H1 (cell line): ENCODE measurements at regions not wholly inside any gene's neighbourhood (a gene's known extent, or its start where the extent isn't known, plus 50 kb on each side); places are given as distances from the start of the nearest gene placed in this dataset.

Source experiments
- CHD2 ChIP-seq: IDR thresholded peaks from 2 replicates; pipeline ENCODE4 v1.6.1; 2012; ENCODE audit warnings: low read length, improper control_type of control experiment
- POLR2A ChIP-seq, 2 experiments: IDR thresholded peaks; 1 replicate in 1 of 2; 2 replicates in 1 of 2; pipeline ENCODE4 v1.6.1; 2011; ENCODE audit warnings: low read depth in 2 of 2, low read length in 2 of 2, mild to moderate bottlenecking in 2 of 2; ENCODE audit errors: control extremely low read depth in 1 of 2
- RXRA ChIP-seq: IDR thresholded peaks from 2 replicates; pipeline ENCODE4 v1.6.1; 2011; ENCODE audit warnings: low read depth, mild to moderate bottlenecking, low read length, moderate library complexity; ENCODE audit not compliant: insufficient read depth
- SIX5 ChIP-seq: IDR thresholded peaks from 2 replicates; pipeline ENCODE4 v1.6.1; 2011; ENCODE audit warnings: mild to moderate bottlenecking, low read depth, low read length
- TAF7 ChIP-seq: optimal IDR thresholded peaks from 2 replicates; pipeline ENCODE3; 2011; ENCODE audit warnings: low read depth, mild to moderate bottlenecking, inconsistent platforms, low read length, moderate library complexity, borderline replicate concordance
- TCF12 ChIP-seq: IDR thresholded peaks from 2 replicates; pipeline ENCODE4 v1.6.1; 2011; ENCODE audit warnings: low read depth, mild to moderate bottlenecking, low read length
- TEAD4 ChIP-seq: IDR thresholded peaks from 2 replicates; pipeline ENCODE4 v1.6.1; 2012; ENCODE audit warnings: low read depth, low read length, inconsistent platforms, mixed read lengths
- TF ChIP-seq, protein P1 (sequence below): fragments of 300-600 bp; sonication (generic); IDR thresholded peaks from 2 replicates; pipeline ENCODE4 v1.7.1; 2012; ENCODE audit warnings: low read length, moderate library complexity, mild to moderate bottlenecking, inconsistent platforms; ENCODE audit not compliant: insufficient replicate concordance
- TF ChIP-seq, protein P2 (sequence below): IDR thresholded peaks from 2 replicates; pipeline ENCODE4 v1.6.1; 2011; ENCODE audit warnings: low read length, improper control_type of control experiment
- TF ChIP-seq, protein P3 (sequence below): IDR thresholded peaks from 2 replicates; pipeline ENCODE4 v1.6.1; 2012; ENCODE audit warnings: low read length, inconsistent platforms

DNA sequence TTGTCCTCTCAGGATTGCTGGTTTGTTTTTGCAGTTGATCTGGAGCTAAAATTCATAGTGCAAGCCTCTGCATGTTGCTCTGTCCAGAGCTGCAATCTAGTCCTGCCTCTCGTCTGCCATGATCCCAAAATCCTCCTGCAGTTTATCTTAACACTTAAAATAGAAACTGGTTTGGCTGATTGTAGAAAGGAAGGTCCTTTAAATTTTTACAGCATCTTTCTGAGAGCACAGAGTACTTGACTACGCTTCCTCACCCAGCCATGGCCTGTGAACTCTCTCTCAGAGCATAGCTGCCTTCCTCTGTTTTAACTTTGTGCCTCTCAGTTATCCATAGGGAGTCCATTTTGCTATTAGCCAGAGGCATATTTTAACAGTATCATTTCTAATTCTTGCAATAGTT lies 877.1 kb downstream of the C12orf50 start (continued):
- TF ChIP-seq, protein P1, sequence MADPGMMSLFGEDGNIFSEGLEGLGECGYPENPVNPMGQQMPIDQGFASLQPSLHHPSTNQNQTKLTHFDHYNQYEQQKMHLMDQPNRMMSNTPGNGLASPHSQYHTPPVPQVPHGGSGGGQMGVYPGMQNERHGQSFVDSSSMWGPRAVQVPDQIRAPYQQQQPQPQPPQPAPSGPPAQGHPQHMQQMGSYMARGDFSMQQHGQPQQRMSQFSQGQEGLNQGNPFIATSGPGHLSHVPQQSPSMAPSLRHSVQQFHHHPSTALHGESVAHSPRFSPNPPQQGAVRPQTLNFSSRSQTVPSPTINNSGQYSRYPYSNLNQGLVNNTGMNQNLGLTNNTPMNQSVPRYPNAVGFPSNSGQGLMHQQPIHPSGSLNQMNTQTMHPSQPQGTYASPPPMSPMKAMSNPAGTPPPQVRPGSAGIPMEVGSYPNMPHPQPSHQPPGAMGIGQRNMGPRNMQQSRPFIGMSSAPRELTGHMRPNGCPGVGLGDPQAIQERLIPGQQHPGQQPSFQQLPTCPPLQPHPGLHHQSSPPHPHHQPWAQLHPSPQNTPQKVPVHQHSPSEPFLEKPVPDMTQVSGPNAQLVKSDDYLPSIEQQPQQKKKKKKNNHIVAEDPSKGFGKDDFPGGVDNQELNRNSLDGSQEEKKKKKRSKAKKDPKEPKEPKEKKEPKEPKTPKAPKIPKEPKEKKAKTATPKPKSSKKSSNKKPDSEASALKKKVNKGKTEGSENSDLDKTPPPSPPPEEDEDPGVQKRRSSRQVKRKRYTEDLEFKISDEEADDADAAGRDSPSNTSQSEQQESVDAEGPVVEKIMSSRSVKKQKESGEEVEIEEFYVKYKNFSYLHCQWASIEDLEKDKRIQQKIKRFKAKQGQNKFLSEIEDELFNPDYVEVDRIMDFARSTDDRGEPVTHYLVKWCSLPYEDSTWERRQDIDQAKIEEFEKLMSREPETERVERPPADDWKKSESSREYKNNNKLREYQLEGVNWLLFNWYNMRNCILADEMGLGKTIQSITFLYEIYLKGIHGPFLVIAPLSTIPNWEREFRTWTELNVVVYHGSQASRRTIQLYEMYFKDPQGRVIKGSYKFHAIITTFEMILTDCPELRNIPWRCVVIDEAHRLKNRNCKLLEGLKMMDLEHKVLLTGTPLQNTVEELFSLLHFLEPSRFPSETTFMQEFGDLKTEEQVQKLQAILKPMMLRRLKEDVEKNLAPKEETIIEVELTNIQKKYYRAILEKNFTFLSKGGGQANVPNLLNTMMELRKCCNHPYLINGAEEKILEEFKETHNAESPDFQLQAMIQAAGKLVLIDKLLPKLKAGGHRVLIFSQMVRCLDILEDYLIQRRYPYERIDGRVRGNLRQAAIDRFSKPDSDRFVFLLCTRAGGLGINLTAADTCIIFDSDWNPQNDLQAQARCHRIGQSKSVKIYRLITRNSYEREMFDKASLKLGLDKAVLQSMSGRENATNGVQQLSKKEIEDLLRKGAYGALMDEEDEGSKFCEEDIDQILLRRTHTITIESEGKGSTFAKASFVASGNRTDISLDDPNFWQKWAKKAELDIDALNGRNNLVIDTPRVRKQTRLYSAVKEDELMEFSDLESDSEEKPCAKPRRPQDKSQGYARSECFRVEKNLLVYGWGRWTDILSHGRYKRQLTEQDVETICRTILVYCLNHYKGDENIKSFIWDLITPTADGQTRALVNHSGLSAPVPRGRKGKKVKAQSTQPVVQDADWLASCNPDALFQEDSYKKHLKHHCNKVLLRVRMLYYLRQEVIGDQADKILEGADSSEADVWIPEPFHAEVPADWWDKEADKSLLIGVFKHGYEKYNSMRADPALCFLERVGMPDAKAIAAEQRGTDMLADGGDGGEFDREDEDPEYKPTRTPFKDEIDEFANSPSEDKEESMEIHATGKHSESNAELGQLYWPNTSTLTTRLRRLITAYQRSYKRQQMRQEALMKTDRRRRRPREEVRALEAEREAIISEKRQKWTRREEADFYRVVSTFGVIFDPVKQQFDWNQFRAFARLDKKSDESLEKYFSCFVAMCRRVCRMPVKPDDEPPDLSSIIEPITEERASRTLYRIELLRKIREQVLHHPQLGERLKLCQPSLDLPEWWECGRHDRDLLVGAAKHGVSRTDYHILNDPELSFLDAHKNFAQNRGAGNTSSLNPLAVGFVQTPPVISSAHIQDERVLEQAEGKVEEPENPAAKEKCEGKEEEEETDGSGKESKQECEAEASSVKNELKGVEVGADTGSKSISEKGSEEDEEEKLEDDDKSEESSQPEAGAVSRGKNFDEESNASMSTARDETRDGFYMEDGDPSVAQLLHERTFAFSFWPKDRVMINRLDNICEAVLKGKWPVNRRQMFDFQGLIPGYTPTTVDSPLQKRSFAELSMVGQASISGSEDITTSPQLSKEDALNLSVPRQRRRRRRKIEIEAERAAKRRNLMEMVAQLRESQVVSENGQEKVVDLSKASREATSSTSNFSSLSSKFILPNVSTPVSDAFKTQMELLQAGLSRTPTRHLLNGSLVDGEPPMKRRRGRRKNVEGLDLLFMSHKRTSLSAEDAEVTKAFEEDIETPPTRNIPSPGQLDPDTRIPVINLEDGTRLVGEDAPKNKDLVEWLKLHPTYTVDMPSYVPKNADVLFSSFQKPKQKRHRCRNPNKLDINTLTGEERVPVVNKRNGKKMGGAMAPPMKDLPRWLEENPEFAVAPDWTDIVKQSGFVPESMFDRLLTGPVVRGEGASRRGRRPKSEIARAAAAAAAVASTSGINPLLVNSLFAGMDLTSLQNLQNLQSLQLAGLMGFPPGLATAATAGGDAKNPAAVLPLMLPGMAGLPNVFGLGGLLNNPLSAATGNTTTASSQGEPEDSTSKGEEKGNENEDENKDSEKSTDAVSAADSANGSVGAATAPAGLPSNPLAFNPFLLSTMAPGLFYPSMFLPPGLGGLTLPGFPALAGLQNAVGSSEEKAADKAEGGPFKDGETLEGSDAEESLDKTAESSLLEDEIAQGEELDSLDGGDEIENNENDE, result no peak
- TF ChIP-seq TEAD4 (no peak), SIX5 (no peak), TAF7 (no peak), RXRA (no peak), POLR2A (IDR thresholded peaks at IDR 0.05; ENCODE audit: control extremely low read depth in 1 of 2, low read depth in 2 of 2, low read length in 2 of 2) (no peak), CHD2 (no peak), TCF12 (no peak)
- TF ChIP-seq, protein P2, sequence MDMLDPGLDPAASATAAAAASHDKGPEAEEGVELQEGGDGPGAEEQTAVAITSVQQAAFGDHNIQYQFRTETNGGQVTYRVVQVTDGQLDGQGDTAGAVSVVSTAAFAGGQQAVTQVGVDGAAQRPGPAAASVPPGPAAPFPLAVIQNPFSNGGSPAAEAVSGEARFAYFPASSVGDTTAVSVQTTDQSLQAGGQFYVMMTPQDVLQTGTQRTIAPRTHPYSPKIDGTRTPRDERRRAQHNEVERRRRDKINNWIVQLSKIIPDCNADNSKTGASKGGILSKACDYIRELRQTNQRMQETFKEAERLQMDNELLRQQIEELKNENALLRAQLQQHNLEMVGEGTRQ, result no peak
- TF ChIP-seq, protein P3, sequence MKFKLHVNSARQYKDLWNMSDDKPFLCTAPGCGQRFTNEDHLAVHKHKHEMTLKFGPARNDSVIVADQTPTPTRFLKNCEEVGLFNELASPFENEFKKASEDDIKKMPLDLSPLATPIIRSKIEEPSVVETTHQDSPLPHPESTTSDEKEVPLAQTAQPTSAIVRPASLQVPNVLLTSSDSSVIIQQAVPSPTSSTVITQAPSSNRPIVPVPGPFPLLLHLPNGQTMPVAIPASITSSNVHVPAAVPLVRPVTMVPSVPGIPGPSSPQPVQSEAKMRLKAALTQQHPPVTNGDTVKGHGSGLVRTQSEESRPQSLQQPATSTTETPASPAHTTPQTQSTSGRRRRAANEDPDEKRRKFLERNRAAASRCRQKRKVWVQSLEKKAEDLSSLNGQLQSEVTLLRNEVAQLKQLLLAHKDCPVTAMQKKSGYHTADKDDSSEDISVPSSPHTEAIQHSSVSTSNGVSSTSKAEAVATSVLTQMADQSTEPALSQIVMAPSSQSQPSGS, result no peak
